NCI-H2029 treated with DMSO at 0.1 percent for 48 hours (cell line): ENCODE measurements at regions not wholly inside any gene's neighbourhood (a gene's known extent, or its start where the extent isn't known, plus 50 kb on each side); places are given as distances from the start of the nearest gene placed in this dataset.
A peak's percentile ranks its signal among the peaks of the same experiment; 100 is the strongest.
"Not testable (repeated sequence)": the region's sequence is repeated elsewhere in the genome, so short reads cannot be mapped to it uniquely, and the experiment has no call there.

Experiments used
- DNase-seq: peaks from one replicate; lab custom pipeline; 2025; lab: John Stamatoyannopoulos, UW

DNA sequence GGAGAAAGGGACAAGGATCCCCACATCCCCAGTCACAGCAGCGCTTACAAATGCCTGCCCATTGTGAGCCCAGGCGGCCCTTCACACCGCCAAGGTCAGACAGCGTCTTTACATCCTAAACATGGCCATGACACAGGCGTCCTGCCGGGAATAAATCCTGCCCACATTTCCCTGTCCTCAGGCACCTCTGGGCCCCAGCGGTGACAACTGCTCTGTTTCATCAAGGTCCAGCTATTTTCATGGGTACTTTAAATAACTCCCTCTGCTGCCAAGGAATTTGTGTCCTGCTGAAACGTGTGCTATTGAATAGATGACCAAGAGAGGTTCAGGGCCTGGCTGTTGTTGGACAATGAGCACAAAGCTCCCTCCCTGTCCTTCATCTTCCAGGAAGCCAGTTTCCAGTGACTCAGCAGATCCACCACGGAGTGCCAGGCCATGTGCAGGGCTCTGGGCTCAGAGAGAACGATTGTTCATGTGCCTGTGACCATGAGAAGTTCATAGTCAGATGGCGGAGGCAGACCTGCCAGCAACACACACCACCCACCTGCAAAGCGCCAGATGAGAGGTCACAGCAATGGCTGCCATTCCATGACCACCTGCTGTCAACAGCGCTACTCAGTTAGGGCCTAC, 195.8 kb downstream of the MATN1 start:
- DNase-seq = no peak

DNA sequence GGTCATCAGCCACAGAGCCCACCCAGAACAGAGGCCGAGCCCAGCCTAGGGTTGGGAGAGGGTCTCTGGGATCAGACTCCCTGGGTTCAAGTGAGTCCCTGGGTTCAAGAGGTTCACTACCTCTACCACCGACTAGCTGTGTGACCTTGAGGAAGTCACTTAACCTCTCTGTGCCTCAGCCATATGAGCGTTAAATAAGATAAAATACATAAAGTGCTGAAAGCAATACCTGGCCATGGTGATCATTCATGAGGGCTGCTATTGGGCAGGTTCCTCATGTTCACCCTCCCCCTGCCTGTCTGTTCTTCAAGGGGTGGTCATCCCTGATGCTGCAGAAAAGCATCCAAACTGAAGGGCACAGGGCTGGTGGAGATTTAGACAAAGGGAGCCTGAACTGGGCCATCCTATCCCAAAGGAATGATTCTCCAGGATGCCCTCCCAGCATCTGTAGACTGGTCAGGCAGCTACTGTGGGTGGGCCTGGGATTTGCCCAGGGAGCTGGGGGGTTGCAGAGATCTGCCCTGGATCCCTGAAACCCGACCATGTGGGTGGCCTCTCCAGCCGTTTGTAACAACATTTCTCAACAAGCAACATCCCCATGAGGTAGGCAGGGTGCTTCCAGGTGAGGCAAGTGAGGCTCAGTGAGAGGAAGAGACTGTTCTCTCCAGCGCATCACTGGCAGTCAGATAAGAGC, 196.6 kb downstream of the MATN1 start:
- no peak for DNase-seq

DNA sequence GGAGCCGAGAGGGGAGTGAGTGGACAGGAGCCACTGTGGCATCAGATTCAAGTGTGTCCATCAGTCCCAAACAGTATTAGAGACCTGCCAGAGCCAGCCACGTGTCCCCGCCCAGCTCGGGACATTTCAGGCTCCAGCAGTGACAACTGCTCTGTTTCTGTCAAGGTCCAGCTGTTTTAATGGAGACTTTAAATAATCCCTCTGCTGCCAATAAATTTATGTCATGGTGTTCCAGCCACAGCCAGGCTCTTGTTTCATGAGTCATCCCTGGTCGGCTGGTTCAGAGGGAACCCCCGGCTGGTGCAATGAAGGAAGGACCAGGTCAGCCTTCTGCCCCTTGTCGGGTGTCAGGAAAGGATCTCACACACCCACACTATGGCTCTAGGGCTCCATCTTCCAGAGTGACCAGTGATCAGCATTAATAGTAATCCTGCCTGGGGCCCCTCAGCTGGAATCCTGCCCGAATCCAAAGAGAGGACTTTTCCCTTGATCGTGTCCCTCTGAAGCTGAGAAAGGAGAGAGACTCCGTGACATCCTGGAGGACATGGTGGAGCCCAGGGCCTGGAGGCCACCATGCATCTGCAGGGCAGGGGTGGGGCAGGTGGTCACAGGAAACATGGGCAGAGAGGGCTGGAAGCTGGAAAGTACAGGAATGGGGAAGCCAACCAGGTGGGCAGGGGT, 197.3 kb downstream of the MATN1 start:
- DNase-seq = no peak

DNA sequence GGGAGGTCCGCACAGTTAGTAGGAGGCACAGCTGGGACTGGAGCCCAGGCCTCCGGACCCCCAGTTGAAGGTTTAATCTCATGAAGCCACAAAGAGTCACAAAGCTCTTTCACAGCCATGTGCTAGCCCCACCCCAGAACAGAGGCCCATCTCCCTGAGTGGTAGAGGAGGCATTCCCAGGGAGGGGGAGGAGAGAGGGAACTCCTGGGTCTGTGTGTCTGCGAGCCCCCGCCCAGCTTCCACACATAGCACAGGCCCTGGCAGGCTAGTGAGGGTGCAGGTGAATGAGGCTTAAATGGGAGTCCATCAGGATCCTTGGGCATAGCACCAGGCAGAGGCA, 197.8 kb downstream of the MATN1 start:
- DNase-seq = no peak

DNA sequence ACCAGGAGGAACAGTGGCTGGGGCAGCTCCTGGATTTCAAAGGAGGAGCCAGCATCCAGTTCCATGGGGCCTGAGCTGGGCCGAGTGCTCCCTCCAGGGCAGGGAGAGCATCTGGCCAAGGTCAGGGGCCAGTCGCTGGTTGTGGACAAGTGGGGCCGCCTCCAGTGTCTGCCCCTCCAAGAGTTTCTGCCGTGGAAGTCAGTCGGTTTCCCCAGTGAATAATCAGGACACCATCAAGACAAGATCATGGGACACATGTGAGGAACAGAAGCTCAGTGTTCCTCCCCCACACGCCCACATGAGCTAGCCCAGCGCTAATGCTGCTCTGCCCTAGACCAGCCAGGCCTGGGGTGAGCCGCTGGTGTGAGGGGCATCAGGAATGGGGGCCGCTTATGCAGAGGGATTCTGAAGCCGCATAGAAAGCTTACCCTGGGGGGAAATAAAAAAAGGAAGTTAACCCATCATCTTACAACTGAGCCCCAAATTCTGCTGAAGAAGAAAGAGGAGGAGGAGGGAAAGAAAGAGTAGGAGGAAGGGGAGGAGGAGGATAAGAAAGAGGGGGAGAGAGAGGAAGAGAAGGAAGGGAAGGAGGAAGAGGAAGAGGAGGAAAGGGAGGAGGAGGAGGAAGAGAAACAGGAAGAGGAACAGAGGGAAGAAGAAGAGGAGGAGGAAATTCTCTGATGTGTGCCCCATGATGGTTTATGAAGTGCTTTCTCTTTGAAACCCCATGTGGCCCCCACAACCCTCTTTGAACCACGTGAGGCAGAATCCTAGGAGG, 198.4 kb downstream of the MATN1 start:
- DNase-seq = no peak

DNA sequence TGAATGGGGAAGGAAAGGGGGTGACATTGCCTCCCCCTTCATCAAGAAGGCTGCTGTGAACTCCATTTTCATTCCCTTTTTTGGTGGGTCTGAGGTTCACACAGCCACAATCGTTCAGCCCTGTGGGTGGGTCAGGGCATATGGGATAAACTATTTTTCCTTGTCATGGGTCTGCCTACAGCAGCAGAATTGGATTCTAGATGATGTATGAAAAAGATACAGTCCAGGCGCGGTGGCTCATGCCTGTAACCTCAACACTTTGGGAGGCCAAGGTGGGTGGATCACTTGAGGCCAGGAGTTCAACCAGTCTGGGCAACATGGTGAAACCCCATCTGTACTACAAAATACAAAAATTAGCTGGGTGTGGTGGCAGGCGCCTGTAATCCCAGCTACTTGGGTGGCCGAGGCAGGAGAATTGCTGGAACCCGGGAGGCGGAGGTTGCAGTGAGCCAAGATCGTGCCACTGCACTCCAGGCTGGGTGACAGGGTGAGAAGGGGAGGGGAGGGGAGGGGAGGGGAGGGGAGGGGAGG, 199.3 kb downstream of the MATN1 start:
- DNase-seq = not testable (repeated sequence)

DNA sequence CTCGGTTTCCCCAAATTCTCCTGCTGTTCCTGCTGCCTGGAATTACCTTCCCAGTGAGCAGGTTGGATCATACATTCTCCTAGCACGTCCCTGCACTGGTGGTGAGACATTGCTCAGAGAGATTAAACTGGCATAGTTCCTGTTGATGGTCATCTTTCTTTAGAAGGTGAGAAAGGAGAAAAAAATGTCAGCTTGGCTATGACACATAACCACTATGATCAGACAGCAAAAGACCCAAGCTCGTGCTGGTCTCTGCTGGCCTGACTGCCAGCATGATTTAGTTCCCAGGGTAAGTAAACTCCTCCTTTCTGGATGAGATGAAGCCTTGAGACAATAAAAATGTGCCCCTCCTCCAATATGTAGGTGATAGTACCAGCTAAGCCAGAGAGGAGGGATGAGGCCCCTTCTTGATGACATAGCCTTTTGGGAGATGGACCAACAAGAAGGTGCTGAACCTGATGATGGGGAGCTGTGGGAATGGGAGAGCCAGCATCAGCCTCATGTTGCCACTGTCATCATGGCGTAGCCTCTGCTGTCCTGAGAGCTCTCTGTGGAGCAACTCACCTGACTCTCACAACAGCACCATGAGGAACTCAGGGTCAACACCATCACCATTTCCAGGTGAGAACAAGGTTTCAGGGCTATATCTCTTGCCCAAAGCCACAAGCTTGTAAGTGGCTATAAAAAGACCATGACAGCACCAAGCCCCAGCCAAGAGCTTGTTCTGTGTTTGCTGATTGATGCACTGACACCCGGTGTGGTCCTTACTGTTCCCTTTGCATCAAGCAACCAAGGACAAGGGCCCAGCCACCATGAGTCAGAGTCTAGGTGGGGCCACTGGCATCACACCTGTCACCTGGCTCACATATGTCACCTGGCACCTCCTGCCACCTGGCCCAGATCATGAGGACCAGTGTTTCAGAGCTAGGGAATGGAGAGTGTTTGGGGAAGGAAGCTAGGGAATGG, 200.0 kb downstream of the MATN1 start:
- DNase-seq = peak; percentile 34

DNA sequence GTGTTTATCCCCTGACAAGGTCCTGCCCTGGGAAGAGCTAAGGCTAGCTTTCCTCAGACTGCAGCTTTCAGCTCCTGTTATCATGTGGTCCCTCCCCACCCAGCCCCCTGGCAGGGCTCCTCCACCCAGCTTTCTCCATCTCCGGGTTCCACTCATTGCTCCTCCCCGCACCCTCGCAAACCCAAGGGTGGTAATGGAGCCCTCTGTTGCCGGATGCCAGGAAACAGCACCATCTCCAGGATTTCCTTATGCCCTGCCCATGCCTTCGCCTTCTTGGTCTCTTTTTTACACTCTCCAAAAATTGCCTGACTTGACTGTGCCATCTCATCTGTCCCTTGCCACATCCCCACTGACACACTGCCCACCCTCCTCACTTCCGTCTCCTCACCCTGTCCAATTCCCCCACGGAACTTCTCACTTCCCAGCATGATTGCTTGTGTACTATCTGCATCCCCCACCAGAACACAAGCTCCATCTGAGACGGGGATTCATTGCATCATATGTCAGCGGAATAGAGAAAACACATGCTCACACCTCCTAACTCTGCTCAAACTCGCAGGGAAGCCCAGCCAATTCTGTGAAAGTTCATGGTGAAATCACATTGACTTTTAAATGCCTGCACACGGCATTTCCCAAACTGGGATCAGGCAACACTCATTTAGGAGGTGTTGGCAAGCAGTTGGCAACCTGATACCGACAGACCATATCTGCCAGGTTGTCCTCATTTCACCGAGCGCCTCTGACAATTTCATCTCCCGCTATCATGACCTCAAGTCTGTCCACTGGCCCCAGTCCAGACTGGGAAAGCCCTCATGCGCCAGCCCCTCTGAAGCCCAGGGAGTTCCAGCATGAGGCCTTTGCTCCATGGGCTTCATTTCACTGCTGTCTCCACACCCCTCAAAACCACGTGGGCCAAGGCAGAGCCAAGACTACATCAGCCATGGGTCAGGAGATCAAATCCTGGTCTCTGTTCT, 201.1 kb downstream of the MATN1 start:
- peak; percentile 30 for DNase-seq

DNA sequence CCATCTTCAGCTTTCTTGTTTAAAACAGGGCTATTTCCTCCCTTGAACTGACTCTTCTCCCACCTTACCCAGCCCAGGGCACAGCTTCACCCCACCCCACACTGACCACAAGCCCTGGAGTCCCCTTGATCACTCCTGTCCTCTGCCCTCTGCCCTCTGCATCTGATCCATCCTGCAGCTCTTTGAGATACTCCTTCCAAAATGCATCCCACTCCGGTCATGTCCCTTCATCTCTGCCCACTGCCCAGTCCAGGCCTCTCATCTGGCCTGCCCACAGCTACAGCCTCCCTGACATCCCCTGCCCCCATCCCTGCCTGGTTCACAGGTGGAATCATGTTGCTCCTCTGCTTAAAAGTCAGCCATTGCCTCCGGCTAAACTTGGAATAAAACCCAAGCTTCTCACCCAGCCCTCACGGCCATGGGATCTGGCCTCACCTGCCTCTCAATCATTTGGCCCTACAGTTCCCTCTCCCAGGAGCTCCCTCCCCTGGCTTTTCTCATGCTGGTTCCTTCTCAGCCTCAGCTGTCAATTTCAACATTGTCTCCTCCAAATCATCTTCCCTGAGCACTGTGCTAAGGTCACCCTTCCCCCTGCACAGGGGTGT, 202.0 kb downstream of the MATN1 start:
- DNase-seq = no peak

DNA sequence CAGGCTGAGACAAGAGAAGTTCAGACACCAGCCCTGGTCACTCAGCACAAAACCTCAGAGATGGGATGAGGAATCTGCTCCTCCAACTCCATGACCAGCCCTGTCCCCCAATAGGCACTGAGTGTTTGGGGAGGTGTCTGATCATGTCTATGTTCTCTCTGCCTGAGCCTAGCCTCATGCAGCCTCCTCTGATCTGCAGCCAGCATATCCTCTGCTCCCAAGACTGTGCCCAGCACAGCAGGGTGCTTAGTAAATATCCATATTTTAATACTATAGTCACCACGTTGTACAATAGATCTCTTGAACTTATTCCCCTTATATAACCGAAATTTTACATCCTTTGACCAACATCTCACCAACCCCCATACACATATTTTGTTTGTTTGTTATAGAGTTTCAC, 202.9 kb downstream of the MATN1 start:
- no peak for DNase-seq

DNA sequence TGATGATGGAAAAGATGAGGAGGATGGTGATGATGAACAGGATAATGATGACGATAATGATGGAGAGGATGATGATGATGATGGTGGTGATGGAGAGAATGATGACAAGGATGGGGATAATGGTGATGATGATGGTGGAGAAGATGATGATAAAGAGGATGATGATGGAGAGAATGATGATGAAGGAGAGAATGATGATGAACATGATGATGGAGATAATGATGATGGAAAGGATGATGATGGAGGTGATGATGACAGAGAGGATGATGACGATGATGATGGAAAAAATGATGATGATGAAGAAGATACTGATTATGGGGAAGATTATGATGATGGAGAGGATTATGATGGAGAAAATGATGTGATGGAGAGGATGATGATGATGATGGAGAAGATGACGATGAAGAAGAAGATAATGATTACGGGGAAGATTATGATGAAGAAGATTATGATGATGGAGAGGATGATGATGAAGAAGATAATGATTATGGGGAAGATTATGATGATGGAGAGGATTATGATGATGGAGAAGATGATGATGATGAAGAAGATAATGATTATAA, 204.1 kb downstream of the MATN1 start:
- DNase-seq = no peak

DNA sequence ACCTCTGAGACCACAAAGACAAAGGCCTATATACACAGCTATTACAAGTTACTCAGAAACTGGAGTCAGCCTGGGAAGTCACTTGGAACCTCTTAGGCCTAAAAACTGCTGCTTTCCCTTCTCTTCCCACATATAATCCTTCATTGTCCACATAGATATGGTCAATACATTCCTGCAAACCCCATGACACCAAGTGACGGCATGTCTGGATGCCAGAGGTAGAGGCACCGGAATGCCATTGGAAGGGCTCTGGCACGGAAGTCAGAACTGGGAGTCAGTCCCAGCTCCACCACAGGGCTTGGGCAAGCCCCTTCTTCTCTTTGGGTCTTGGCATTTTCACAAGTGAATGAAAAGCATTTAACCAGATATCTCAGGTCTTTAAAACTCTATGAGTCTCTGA, 204.7 kb downstream of the MATN1 start:
- no peak for DNase-seq

DNA sequence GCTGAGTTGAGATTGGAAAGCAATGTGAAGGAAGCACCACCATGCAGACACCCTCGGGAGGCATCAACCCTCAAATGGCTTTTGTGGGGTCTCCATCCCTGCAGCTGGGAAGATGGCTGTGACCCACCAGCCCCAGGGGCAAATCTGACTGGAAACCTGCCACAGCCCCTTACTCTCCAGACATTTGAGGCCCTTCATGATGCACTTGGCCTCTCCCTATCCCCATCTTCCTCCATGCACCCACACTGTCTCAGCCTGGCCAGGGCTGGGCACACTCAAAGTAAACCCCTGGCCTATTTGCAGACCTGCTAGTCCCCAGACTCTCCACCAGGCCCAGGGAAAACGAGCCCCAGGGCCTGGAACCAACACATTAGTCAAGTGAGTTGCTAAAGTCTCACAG, 205.2 kb downstream of the MATN1 start:
- no peak for DNase-seq

DNA sequence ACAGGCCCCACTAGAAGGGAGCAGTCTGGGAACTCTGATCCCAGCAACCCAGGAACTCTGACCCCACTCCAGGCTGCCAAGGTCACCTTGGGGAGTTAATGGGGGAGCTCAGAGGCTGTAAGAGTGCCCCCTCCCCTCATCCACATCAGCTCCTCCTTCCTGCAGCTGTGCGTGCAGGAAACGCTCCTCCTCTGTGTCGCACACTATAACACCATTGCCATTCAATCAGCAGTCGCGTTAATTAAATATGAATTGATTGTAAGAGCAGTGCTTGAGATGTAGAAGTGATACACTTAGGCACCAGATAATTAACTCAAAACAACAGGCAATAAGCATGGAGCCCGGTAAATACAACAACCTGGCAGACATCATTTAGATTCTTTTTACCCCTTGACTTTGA, 205.7 kb downstream of the MATN1 start:
- DNase-seq = not testable (repeated sequence)

DNA sequence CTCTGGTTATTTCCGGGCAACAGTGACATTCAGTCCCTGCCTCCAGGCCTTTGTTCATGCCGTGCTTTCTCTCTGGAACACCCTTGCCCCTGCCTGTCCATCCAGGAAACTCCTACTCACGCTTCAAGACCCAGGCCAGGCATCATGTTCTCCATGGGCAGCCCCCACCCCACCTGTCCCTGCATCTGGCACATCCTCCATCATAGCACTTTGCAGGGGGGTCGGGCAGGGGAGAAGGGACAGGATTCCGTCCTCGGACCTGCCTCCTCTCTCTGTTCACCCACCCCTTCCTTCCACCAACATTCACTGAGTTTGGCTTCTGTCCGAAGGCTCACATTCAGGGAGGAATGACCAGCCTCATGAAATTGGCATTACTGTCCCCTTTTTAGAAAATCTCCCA, 206.1 kb downstream of the MATN1 start:
- not testable (repeated sequence) for DNase-seq

DNA sequence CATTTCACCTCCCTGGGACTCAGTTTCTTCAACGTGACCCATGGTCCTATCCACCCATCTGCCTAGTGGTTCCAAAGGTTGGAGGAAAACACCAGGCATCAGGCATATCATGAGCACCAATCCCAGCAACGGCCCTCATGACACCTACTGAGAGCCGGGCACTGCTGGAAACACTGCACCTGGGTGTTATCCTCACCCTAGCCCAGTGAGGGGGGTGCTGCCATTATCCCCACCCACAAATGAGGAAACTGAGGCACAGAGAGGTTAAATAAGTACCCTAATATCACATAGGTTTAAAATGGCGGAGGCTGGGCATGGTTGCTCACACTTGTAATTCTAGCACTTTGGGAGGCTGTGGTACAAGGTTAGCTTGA, 206.9 kb downstream of the MATN1 start:
- DNase-seq = no peak

DNA sequence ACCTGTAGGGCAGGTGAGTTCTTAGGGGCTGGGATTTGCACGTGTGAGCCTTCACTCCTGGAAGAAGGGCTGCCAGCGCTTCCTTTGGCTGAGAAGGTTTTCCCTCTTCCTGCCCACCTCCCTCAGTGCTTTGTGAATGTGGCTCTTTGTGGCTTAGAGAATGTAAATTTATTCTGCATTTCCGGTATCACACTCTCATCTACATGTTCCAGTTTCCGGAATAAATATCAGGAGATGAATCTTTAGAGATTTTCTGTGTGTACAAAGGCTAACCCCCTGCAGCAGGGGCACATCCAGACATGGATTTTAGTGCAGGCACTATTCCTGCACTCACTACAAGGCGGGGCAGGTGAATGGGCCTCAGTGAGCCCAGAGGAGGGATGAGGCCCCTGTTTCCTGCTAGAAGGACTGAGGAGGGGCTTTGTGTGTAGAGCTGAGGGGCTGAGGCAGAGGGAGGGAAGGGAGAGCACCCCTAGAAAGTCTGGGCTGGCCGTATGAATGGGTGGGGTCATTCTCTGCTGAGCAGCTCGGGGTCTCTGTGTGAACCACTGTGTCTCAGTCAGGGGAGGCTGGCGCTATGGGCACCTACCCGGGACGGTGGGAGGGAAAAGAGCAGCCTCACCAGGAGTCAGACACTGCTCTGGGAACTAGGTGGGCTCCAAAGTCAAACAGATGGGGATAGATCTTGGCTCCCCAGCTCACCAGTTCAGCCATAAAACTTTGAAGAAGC, 207.5 kb downstream of the MATN1 start:
- no peak for DNase-seq

DNA sequence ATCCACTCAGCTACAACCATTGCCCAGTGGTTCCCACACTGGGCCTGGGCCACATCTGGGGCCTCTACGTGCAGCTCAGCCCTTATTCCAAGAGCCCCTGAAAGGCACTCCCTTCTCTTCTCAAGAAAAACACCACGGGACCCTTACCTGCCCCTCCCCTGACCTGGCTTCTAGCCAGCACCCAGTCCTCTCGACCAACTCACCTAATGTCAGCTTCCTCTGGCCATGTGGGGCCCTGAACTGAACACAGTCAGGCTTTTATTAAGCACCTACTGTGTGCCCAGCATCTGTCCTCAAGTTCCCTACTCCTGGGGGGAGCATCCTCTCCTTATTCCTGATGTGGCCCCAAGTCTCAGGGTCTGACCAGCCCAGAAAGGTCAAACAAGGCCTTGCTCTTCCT, 208.4 kb downstream of the MATN1 start:
- no peak for DNase-seq
